PFSK-1 (cell line): ENCODE measurements at regions not wholly inside any gene's neighbourhood (a gene's known extent, or its start where the extent isn't known, plus 50 kb on each side); places are given as distances from the start of the nearest gene placed in this dataset.

Source experiments
- FOXP2 ChIP-seq: optimal IDR thresholded peaks from 2 replicates; pipeline ENCODE3; 2011; ENCODE audit warnings: borderline replicate concordance, control low read depth, inconsistent platforms; ENCODE audit not compliant: insufficient read depth; ENCODE audit errors: extremely low read length, extremely low read depth
- POLR2AphosphoS5 ChIP-seq: IDR thresholded peaks from 2 replicates; pipeline ENCODE4 v1.6.1; 2012; ENCODE audit warnings: low read depth, mild to moderate bottlenecking, control low read depth, low read length, moderate library complexity
- SIN3A ChIP-seq: IDR thresholded peaks from 2 replicates; pipeline ENCODE4 v1.6.1; 2012; ENCODE audit warnings: mild to moderate bottlenecking, low read length, moderate library complexity, borderline replicate concordance; ENCODE audit not compliant: insufficient read depth
- TAF1 ChIP-seq: IDR thresholded peaks from 2 replicates; pipeline ENCODE4 v1.6.1; 2012; ENCODE audit warnings: low read length, control low read depth, borderline replicate concordance; ENCODE audit not compliant: insufficient read depth
- TF ChIP-seq, protein P1 (sequence below), 2 experiments: IDR thresholded peaks; 2 replicates each; pipeline versions ENCODE4 v1.6.1 to v1.8.0; 2011 to 2012; ENCODE audit warnings: low read depth in 2 of 2, low read length in 2 of 2, control low read depth in 1 of 2, inconsistent platforms in 1 of 2, mild to moderate bottlenecking in 1 of 2, moderate library complexity in 1 of 2; ENCODE audit not compliant: insufficient read depth in 1 of 2

DNA sequence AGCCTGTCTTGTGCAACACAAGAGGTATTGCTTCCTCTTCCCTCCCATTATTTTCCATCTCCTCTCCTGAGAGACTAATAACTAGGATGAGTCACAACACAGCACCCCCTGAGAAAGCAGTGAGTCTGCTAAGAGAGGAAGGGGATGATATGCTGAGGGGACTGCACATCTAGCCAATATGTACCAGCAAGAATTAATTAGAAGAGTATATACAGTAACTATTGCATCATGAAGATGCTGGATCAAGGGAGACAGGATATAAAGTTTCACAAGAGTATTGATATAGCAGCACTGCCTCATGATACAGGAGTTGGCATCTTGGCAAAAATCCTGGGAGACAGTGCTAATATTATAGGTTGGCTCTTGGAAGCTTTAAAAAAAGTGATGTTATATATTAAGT is 289.9 kb upstream of the RBMS1 start:
- TF ChIP-seq FOXP2 (no peak), TAF1 (no peak), POLR2AphosphoS5 (no peak), SIN3A (no peak)
- TF ChIP-seq, protein P1, sequence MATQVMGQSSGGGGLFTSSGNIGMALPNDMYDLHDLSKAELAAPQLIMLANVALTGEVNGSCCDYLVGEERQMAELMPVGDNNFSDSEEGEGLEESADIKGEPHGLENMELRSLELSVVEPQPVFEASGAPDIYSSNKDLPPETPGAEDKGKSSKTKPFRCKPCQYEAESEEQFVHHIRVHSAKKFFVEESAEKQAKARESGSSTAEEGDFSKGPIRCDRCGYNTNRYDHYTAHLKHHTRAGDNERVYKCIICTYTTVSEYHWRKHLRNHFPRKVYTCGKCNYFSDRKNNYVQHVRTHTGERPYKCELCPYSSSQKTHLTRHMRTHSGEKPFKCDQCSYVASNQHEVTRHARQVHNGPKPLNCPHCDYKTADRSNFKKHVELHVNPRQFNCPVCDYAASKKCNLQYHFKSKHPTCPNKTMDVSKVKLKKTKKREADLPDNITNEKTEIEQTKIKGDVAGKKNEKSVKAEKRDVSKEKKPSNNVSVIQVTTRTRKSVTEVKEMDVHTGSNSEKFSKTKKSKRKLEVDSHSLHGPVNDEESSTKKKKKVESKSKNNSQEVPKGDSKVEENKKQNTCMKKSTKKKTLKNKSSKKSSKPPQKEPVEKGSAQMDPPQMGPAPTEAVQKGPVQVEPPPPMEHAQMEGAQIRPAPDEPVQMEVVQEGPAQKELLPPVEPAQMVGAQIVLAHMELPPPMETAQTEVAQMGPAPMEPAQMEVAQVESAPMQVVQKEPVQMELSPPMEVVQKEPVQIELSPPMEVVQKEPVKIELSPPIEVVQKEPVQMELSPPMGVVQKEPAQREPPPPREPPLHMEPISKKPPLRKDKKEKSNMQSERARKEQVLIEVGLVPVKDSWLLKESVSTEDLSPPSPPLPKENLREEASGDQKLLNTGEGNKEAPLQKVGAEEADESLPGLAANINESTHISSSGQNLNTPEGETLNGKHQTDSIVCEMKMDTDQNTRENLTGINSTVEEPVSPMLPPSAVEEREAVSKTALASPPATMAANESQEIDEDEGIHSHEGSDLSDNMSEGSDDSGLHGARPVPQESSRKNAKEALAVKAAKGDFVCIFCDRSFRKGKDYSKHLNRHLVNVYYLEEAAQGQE (IDR thresholded peaks at IDR 0.05; ENCODE audit: insufficient read depth in 1 of 2, low read depth in 2 of 2, low read length in 2 of 2) = no peak

DNA sequence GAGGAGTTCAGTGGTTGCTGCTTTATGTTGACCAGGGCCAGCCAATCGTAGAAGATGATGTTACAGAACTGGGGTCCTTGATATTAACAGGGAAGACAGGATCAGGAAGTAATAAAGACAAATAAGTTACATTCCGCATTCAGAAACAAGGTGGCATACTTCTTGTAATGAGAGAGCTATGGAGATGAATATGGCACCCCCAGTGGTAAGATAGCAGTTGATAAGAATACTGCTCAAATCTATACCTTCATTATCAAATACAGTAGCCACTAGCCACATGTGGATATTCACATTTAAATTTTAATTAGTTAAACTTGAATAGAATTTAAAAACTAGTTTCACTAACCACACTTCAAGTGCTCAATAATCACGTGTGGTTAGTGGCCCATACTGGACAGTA is 290.4 kb upstream of the RBMS1 start:
- no peak for TF ChIP-seq TAF1
- TF ChIP-seq SIN3A = no peak
- no peak for TF ChIP-seq FOXP2
- TF ChIP-seq POLR2AphosphoS5 = no peak
- TF ChIP-seq, protein P1 (IDR thresholded peaks at IDR 0.05; ENCODE audit: insufficient read depth in 1 of 2, low read depth in 2 of 2, low read length in 2 of 2) = no peak

DNA sequence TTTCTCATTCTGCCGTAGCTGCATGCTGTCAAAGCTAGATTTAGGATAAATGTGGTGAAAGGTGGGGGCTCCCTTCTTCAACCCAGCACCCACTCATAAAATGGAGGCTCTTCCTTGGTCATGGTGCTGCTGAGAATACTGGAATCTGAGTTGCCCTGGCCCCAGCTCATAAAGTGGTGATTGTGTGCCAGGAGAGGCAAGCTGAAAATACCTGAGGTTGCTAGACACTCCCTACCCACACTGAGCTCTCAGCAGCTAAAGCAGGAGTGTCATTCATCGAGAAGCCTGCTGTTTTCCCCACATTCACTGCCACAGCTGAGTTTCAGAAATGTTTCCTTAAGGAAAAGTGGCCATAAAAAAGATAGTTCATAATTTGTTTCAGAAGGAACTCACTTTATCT is 297.1 kb upstream of the RBMS1 start:
- TF ChIP-seq, protein P1 (IDR thresholded peaks at IDR 0.05; ENCODE audit: insufficient read depth in 1 of 2, low read depth in 2 of 2, low read length in 2 of 2) = no peak
- no peak for TF ChIP-seq TAF1
- TF ChIP-seq POLR2AphosphoS5 = no peak
- TF ChIP-seq FOXP2 = no peak
- no peak for TF ChIP-seq SIN3A

DNA sequence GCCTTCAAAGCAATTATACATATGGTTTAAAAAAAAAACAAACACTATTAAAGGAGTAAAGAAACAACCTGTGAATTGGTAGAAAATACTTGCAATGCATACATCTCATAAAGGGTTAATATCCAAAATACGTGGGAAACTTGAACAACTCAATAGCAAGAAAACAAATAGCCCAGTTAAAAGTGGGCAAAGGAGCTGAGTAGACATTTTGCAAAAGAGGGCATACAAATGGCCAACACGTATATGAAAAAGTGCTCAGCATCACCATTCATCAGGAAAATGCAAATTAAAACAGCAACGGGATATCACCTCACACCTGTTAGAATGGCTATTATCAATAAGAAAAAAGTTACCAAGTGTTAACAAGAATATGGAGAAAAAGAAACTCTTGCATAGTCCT is 298.3 kb upstream of the RBMS1 start:
- TF ChIP-seq POLR2AphosphoS5 = no peak
- no peak for TF ChIP-seq SIN3A
- no peak for TF ChIP-seq TAF1
- no peak for TF ChIP-seq FOXP2
- TF ChIP-seq, protein P1 (IDR thresholded peaks at IDR 0.05; ENCODE audit: insufficient read depth in 1 of 2, low read depth in 2 of 2, low read length in 2 of 2) = no peak

DNA sequence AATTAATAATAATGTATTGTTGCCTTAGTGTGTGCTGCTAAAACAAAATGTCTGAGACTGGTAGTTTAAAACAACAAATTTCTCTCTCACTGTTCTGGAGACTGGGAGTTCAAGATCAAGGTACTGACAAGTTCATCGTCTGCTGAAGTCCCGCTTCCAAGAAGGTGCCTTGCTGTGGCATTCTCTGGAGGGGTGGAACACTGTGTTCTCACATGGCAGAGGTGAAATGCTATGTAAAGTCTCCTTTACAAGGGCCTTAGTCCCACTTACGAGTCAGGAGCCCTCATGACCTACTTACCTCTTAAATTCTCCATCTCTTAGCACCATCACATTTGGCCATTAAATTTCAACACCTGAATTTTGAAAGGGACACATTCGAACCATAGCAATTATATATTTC is 299.2 kb upstream of the RBMS1 start:
- TF ChIP-seq, protein P1 (IDR thresholded peaks at IDR 0.05; ENCODE audit: insufficient read depth in 1 of 2, low read depth in 2 of 2, low read length in 2 of 2) = no peak
- TF ChIP-seq POLR2AphosphoS5 = no peak
- no peak for TF ChIP-seq SIN3A
- TF ChIP-seq TAF1 = no peak
- TF ChIP-seq FOXP2 = no peak
